ENCODE measurements at regions not wholly inside any gene's neighbourhood (a gene's known extent, or its start where the extent isn't known, plus 50 kb on each side); places are given as distances from the start of the nearest gene placed in this dataset.
"Not testable (repeated sequence)": the region's sequence is repeated elsewhere in the genome, so short reads cannot be mapped to it uniquely, and the experiment has no call there.

- no peaks in the 10 kb centered on the region for H3K4me1 ChIP-seq (ENCODE audit: insufficient read depth, low read length, severe bottlenecking)
- no peaks in the 10 kb centered on the region for H3K36me3 ChIP-seq (ENCODE audit: insufficient read depth, low read length)
- no peak overlapping the region for H3K4me2 ChIP-seq (ENCODE audit: low read length)
- H4K20me1 ChIP-seq (ENCODE audit: insufficient read depth, low read length), result no peaks in the 10 kb centered on the region
- H3K9ac ChIP-seq (ENCODE audit: low read length), result no peak overlapping the region
- H2AFZ ChIP-seq (ENCODE audit: low read length), result no peak overlapping the region
- no peaks in the 10 kb centered on the region for H3K27me3 ChIP-seq (ENCODE audit: insufficient read depth, low read length)
- H3F3A ChIP-seq (ENCODE audit: insufficient read depth, low read length), result no peaks in the 10 kb centered on the region
- H3K9me2 ChIP-seq (ENCODE audit: low read depth, low read length), result no peaks in the 10 kb centered on the region
- H3K9me3 ChIP-seq (ENCODE audit: low read length), result no peaks in the 10 kb centered on the region
- H3K4me3 ChIP-seq (ENCODE audit: low read depth, low read length, poor library complexity, severe bottlenecking), result no peak overlapping the region
- H3K79me2 ChIP-seq (ENCODE audit: insufficient read depth, low read length), result no peaks in the 10 kb centered on the region
- TF ChIP-seq CTCF (IDR thresholded peaks at IDR 0.05; ENCODE audit: low read length), result no peak
- no peak for TF ChIP-seq EZH2 (IDR thresholded peaks at IDR 0.05; ENCODE audit: borderline replicate concordance, low read length)
- no peak overlapping the region for H3K27ac ChIP-seq (ENCODE audit: low read depth, low read length, poor library complexity, severe bottlenecking)
These were observed 276.5 kb upstream of the ATP11B start for GRCh38 chr3:182516597-182517336.

GRCh38 chr3:182519569-182519968, 273.7 kb upstream of the ATP11B start:
- Histone ChIP-seq H3K79me2 (ENCODE audit: insufficient read depth, low read length) (no peaks in the 10 kb centered on the region), H3K27ac (ENCODE audit: low read depth, low read length, poor library complexity, severe bottlenecking) (no peak overlapping the region), H3K4me2 (ENCODE audit: low read length) (no peak overlapping the region), H3K9me3 (ENCODE audit: low read length) (no peaks in the 10 kb centered on the region), H3K4me1 (ENCODE audit: insufficient read depth, low read length, severe bottlenecking) (no peaks in the 10 kb centered on the region), H3F3A (ENCODE audit: insufficient read depth, low read length) (no peaks in the 10 kb centered on the region), H3K9me2 (ENCODE audit: low read depth, low read length) (no peaks in the 10 kb centered on the region), H3K27me3 (ENCODE audit: insufficient read depth, low read length) (no peaks in the 10 kb centered on the region), H3K4me3 (ENCODE audit: low read depth, low read length, poor library complexity, severe bottlenecking) (no peak overlapping the region), H3K9ac (ENCODE audit: low read length) (no peak overlapping the region), H2AFZ (ENCODE audit: low read length) (no peak overlapping the region), H3K36me3 (ENCODE audit: insufficient read depth, low read length) (no peaks in the 10 kb centered on the region), H4K20me1 (ENCODE audit: insufficient read depth, low read length) (no peaks in the 10 kb centered on the region)
- TF ChIP-seq EZH2 (IDR thresholded peaks at IDR 0.05; ENCODE audit: borderline replicate concordance, low read length), result no peak
- TF ChIP-seq CTCF (IDR thresholded peaks at IDR 0.05; ENCODE audit: low read length), result no peak

- Histone ChIP-seq H3K9ac (ENCODE audit: low read length) (no peak overlapping the region), H2AFZ (ENCODE audit: low read length) (no peak overlapping the region)
These were observed 272.0 kb upstream of the ATP11B start for GRCh38 chr3:182521339-182521738.

GRCh38 chr3:182523424-182523823, 269.9 kb upstream of the ATP11B start:
- H3K4me3 ChIP-seq (ENCODE audit: low read depth, low read length, poor library complexity, severe bottlenecking); H3K9me2 ChIP-seq (ENCODE audit: low read depth, low read length); H4K20me1 ChIP-seq (ENCODE audit: insufficient read depth, low read length); H3K4me2 ChIP-seq (ENCODE audit: low read length); H2AFZ ChIP-seq (ENCODE audit: low read length); H3K36me3 ChIP-seq (ENCODE audit: insufficient read depth, low read length); H3K27ac ChIP-seq (ENCODE audit: low read depth, low read length, poor library complexity, severe bottlenecking); H3K4me1 ChIP-seq (ENCODE audit: insufficient read depth, low read length, severe bottlenecking); H3K9me3 ChIP-seq (ENCODE audit: low read length); H3F3A ChIP-seq (ENCODE audit: insufficient read depth, low read length); H3K79me2 ChIP-seq (ENCODE audit: insufficient read depth, low read length); H3K9ac ChIP-seq (ENCODE audit: low read length); H3K27me3 ChIP-seq (ENCODE audit: insufficient read depth, low read length): not testable (repeated sequence)

More at GRCh38 chr3:182521339-182521738, 272.0 kb upstream of the ATP11B start:
- H3K4me3 ChIP-seq (ENCODE audit: low read depth, low read length, poor library complexity, severe bottlenecking), result no peak overlapping the region
- no peaks in the 10 kb centered on the region for H3K36me3 ChIP-seq (ENCODE audit: insufficient read depth, low read length)
- no peaks in the 10 kb centered on the region for H3K9me2 ChIP-seq (ENCODE audit: low read depth, low read length)
- no peaks in the 10 kb centered on the region for H4K20me1 ChIP-seq (ENCODE audit: insufficient read depth, low read length)
- no peaks in the 10 kb centered on the region for H3F3A ChIP-seq (ENCODE audit: insufficient read depth, low read length)
- TF ChIP-seq EZH2 (IDR thresholded peaks at IDR 0.05; ENCODE audit: borderline replicate concordance, low read length), result no peak
- TF ChIP-seq CTCF (IDR thresholded peaks at IDR 0.05; ENCODE audit: low read length), result no peak
- H3K27me3 ChIP-seq (ENCODE audit: insufficient read depth, low read length), result no peaks in the 10 kb centered on the region
- H3K9me3 ChIP-seq (ENCODE audit: low read length), result no peaks in the 10 kb centered on the region
- no peaks in the 10 kb centered on the region for H3K4me1 ChIP-seq (ENCODE audit: insufficient read depth, low read length, severe bottlenecking)
- no peak overlapping the region for H3K27ac ChIP-seq (ENCODE audit: low read depth, low read length, poor library complexity, severe bottlenecking)
- no peak overlapping the region for H3K4me2 ChIP-seq (ENCODE audit: low read length)
- H3K79me2 ChIP-seq (ENCODE audit: insufficient read depth, low read length), result no peaks in the 10 kb centered on the region

Measured in OCI-LY1 (cell line).